A549 (cell line): ENCODE measurements at regions not wholly inside any gene's neighbourhood (a gene's known extent, or its start where the extent isn't known, plus 50 kb on each side); places are given as distances from the start of the nearest gene placed in this dataset.

Experiments
- ATAC-seq, 2 experiments: fragments of 200-7000 bp in 1 of 2; fragments of >200 bp in 1 of 2; cut with Nextera tagmentation in 1 of 2; cut with Tn5 transposase in 1 of 2; 3 replicates each; pipeline versions ENCODE4 v1.8.0 to v1.9.1; 2018 to 2020; ENCODE audit warnings: mild to moderate bottlenecking in 1 of 2, moderate library complexity in 1 of 2
- CTCF ChIA-PET: fragments of 300-600 bp; sonication (Branson Sonifier 250); formaldehyde crosslinking; extraction: SDS; loops from one replicate; lab custom pipeline; 2021; ENCODE audit warnings: antibody characterized with exemption, inconsistent platforms; lab: Yijun Ruan, JAX
- POLR2A ChIA-PET: fragments of 350-600 bp; formaldehyde crosslinking; extraction: SDS; loops from one replicate; lab custom pipeline; 2021; ENCODE audit warnings: antibody characterized with exemption, inconsistent platforms; lab: Yijun Ruan, JAX
- DNase-seq, 2 experiments: peaks; one replicate each; pipeline versions ENCODE4 v3.0.0 to v3.0.0-alpha.2; 2011 to 2016; ENCODE audit warnings: low read depth in 1 of 2, low spot score in 1 of 2
- FAIRE-seq: peaks from 2 replicates; lab custom pipeline; 2011; peaks lifted over from hg19 to GRCh38; lab: Jason Lieb, UNC
- H3K27ac ChIP-seq, 2 experiments: fragments of >200 bp; sonication (Bioruptor Twin); formaldehyde crosslinking; 3 replicates each; pipeline ENCODE4 v1.5.1; 2016 to 2017
- H3K4me1 ChIP-seq: fragments of >200 bp; sonication (Bioruptor Twin); formaldehyde crosslinking; 3 replicates; pipeline ENCODE4 v1.6.1; 2016
- H3K4me2 ChIP-seq: fragments of >200 bp; sonication (Bioruptor Twin); formaldehyde crosslinking; 3 replicates; pipeline ENCODE4 v1.6.1; 2016
- H3K4me3 ChIP-seq: fragments of >200 bp; sonication (Bioruptor Twin); formaldehyde crosslinking; 3 replicates; pipeline ENCODE4 v1.5.1; 2016
- H3K9me3 ChIP-seq: fragments of >200 bp; sonication (Bioruptor Twin); formaldehyde crosslinking; 3 replicates; pipeline ENCODE4 v1.6.1; 2016
- CEBPB ChIP-seq, 2 experiments: fragments of >200 bp in 1 of 2; sonication (Bioruptor Twin) in 1 of 2; formaldehyde crosslinking in 1 of 2; IDR thresholded peaks; 2 replicates each; pipeline ENCODE4 v1.6.1; 2012 to 2016
- CHD4 ChIP-seq: fragments of 200-600 bp; sonication (generic); IDR thresholded peaks from 2 replicates; pipeline ENCODE4 v1.6.1; 2016; ENCODE audit warnings: antibody characterized with exemption, mild to moderate bottlenecking, borderline replicate concordance
- EHF ChIP-seq: fragments of 250-450 bp; sonication (Bioruptor Pico); IDR thresholded peaks from 2 replicates; pipeline ENCODE4 v1.5.0; 2020; ENCODE audit warnings: mild to moderate bottlenecking
- EP300 ChIP-seq, 2 experiments: fragments of >200 bp; sonication (Bioruptor Twin); formaldehyde crosslinking; IDR thresholded peaks; 2 replicates in 1 of 2; 3 replicates in 1 of 2; pipeline ENCODE4 v1.6.1; 2016 to 2017
- FOXS1 ChIP-seq: fragments of 250-450 bp; sonication (Bioruptor Pico); IDR thresholded peaks from 2 replicates; pipeline ENCODE4 v1.5.0; 2020; ENCODE audit warnings: mild to moderate bottlenecking, moderate library complexity
- GATA3 ChIP-seq: IDR thresholded peaks from 2 replicates; pipeline ENCODE4 v1.6.1; 2012; ENCODE audit warnings: borderline replicate concordance
- HDAC2 ChIP-seq: fragments of 200-600 bp; sonication (generic); IDR thresholded peaks from 2 replicates; pipeline ENCODE4 v1.6.1; 2016
- HEYL ChIP-seq: fragments of 250-450 bp; sonication (Bioruptor Pico); IDR thresholded peaks from 2 replicates; pipeline ENCODE4 v1.8.0; 2021; ENCODE audit warnings: mild to moderate bottlenecking, moderate library complexity
- HOXB13 ChIP-seq: fragments of 250-450 bp; sonication (Bioruptor Pico); IDR thresholded peaks from 2 replicates; pipeline ENCODE4 v1.5.0; 2020; ENCODE audit warnings: low read depth, mild to moderate bottlenecking, moderate library complexity
- JUN ChIP-seq, 2 experiments: fragments of >200 bp; sonication (Bioruptor Twin); formaldehyde crosslinking; IDR thresholded peaks; 2 replicates in 1 of 2; 3 replicates in 1 of 2; pipeline ENCODE4 v1.6.1; 2016 to 2017
- MAFK ChIP-seq: fragments of 450-650 bp; IDR thresholded peaks from 2 replicates; pipeline ENCODE4 v1.6.1; 2014; ENCODE audit not compliant: partially characterized antibody
- MYC ChIP-seq: IDR thresholded peaks from 2 replicates; pipeline ENCODE4 v1.6.1; 2012; ENCODE audit warnings: mild to moderate bottlenecking, inconsistent platforms, low read length, improper control_type of control experiment, borderline replicate concordance
- POLR2AphosphoS2 ChIP-seq: conservative IDR thresholded peaks from 2 replicates; pipeline ENCODE4 v1.6.1; 2012; ENCODE audit warnings: low read length, improper control_type of control experiment, inconsistent platforms
- RAD21 ChIP-seq, 2 experiments: fragments of >200 bp in 1 of 2; sonication (Bioruptor Twin) in 1 of 2; formaldehyde crosslinking in 1 of 2; IDR thresholded peaks in 1 of 2; conservative IDR thresholded peaks in 1 of 2; 2 replicates in 1 of 2; 3 replicates in 1 of 2; pipeline ENCODE4 v1.6.1; 2012 to 2018; ENCODE audit warnings: inconsistent platforms in 1 of 2
- RARB ChIP-seq: fragments of 250-450 bp; sonication (Bioruptor Pico); IDR thresholded peaks from 2 replicates; pipeline ENCODE4 v1.8.0; 2021; ENCODE audit warnings: mild to moderate bottlenecking, moderate library complexity
- SMC3 ChIP-seq: fragments of >200 bp; sonication (Bioruptor Twin); formaldehyde crosslinking; IDR thresholded peaks from 3 replicates; pipeline ENCODE4 v1.6.1; 2018; ENCODE audit warnings: inconsistent platforms
- TFCP2L1 ChIP-seq: fragments of 250-450 bp; sonication (Bioruptor Pico); IDR thresholded peaks from 2 replicates; pipeline ENCODE4 v1.5.0; 2021; ENCODE audit warnings: mild to moderate bottlenecking
- ZSCAN20 ChIP-seq: fragments of 250-450 bp; sonication (Bioruptor Pico); IDR thresholded peaks from 2 replicates; pipeline ENCODE4 v1.8.0; 2022; ENCODE audit warnings: mild to moderate bottlenecking, moderate library complexity
- WGBS: methylation state at CpG from one replicate; pipeline ENCODE4 v1.1.6; 2017; ENCODE audit errors: missing lambda C conversion rate; 5-methylcytosine and 5-hydroxymethylcytosine counted together
- TF ChIP-seq, protein P1 (sequence below): IDR thresholded peaks from 2 replicates; pipeline ENCODE4 v1.6.1; 2012
- TF ChIP-seq, protein P2 (sequence below): fragments of 450-650 bp; IDR thresholded peaks from 2 replicates; pipeline ENCODE4 v1.6.1; 2014; ENCODE audit warnings: antibody characterized with exemption
- TF ChIP-seq, protein P3 (sequence below): fragments of 250-450 bp; sonication (Bioruptor Pico); IDR thresholded peaks from 2 replicates; pipeline ENCODE4 v1.5.0; 2021; ENCODE audit warnings: mild to moderate bottlenecking, moderate library complexity, borderline replicate concordance

DNA sequence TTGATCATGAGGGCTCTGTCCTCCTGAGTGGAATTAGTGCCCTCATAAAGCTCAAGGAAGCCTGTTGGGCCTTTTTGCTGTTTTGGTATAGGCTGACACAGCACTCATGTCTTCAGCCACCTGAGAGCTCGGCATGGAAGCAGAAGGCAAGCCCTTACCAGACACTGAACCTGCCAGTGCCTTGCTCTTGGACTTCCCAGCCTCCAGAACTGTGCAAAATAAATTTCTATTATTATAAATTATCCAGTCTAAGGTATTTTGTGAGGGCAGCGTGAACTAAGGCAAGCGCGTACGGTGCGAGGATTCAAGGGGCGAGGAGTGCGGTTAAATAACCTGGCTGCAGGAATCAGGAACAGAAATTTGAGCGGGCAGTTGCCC, 281.5 kb upstream of the LYZL1 start:
- ATAC-seq (no peak), DNase-seq (no peak), FAIRE-seq (no peak)
- WGBS = 94% methylated on average over 9 of the region's 9 CpGs
- Histone ChIP-seq H3K27ac (peak overlapping the region in 1 of 2 experiments; percentile 3; a peak in 1 of 6 replicates), H3K4me1 (peaks cover 12% of the 10 kb centered on the region), H3K4me2 (peak overlapping the region; percentile 31; the same call in 2 of the 3 replicates), H3K4me3 (no peak overlapping the region), H3K9me3 (0 out of 3 replicates have a peak, but pooled peaks cover 3% of the 10 kb centered on the region)
- TF ChIP-seq POLR2AphosphoS2 (no peak), HDAC2 (no peak), MAFK (no peak), GATA3 (no peak), HEYL (no peak), ZSCAN20 (CRISPR knock-in tag) (no peak), CHD4 (no peak), EHF (CRISPR knock-in tag) (no peak), SMC3 (no peak), MYC (no peak), JUN (IDR thresholded peaks at IDR 0.05) (no peak), EP300 (IDR thresholded peaks at IDR 0.05) (no peak), HOXB13 (no peak), RARB (CRISPR knock-in tag) (no peak), RAD21 (conservative IDR thresholded peaks at IDR 0.05 in 1 of 2, IDR thresholded peaks at IDR 0.05 in 1 of 2) (no peak)
- TF ChIP-seq, protein P1, sequence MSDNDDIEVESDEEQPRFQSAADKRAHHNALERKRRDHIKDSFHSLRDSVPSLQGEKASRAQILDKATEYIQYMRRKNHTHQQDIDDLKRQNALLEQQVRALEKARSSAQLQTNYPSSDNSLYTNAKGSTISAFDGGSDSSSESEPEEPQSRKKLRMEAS = no peak
- TF ChIP-seq, protein P2, sequence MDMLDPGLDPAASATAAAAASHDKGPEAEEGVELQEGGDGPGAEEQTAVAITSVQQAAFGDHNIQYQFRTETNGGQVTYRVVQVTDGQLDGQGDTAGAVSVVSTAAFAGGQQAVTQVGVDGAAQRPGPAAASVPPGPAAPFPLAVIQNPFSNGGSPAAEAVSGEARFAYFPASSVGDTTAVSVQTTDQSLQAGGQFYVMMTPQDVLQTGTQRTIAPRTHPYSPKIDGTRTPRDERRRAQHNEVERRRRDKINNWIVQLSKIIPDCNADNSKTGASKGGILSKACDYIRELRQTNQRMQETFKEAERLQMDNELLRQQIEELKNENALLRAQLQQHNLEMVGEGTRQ = no peak
- ChIA-PET POLR2A (no interaction called here), CTCF (interaction anchor here (1.6 kb wide), 1 partner anchor 16 kb away, joined by 3 read pairs; no protein-coding TSS in a partner anchor)

DNA sequence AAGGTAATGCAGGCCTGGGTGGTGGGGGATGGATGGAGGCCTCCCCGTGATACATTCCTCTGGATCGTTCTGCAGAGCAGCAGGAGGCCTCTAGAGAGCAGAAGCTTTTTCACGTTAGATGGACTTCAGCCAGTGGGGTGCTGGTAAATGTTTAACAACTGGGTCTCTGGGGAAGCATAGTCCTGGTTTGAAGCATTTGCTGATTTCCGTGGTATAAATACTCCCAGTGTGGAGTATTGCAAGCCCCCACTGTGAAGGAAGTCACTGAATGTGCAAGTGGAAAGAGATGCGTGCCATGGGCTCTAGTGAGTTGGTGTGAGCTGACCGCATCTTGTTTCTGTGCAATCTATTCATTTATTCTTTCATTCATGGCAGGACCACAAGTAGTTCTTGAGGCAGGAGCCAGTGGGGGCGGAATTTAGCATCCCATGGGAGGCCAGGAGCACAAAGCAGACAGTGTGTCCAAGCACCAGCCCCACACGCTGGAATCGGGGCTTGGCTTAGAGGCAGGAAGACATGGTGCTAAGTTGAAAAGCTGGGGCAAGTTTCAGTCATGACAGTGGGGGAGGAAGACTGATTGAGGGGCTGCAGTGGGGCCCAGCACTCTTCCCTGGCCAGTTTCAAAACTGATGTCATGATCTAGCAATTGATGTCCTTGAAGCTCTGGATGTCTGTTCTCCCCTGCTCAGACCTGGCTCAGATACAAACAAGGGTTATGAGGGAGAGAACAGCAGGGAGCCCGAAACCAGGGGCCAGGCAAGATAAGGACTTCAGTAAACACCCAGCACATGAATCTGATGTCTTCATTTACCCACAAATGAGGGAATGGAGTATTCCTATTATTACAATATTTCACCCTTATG, 280.9 kb upstream of the LYZL1 start:
- POLR2A ChIA-PET = no interaction called here
- H3K27ac ChIP-seq = peak overlapping the region; percentile 32 to 61; a peak in 4 of 6 replicates
- ATAC-seq (peak in 1 of 2 experiments; percentile 74; a peak in 3 of 6 replicates), DNase-seq (peak in 1 of 2 experiments; percentile 29), FAIRE-seq (no peak)
- peak overlapping the region; percentile 31; the same call in 2 of the 3 replicates for H3K4me2 ChIP-seq
- H3K9me3 ChIP-seq = 0 out of 3 replicates have a peak, but pooled peaks cover 3% of the 10 kb centered on the region
- no peak for TF ChIP-seq SMC3
- TF ChIP-seq FOXS1 (CRISPR knock-in tag) = no peak
- TF ChIP-seq, protein P3, sequence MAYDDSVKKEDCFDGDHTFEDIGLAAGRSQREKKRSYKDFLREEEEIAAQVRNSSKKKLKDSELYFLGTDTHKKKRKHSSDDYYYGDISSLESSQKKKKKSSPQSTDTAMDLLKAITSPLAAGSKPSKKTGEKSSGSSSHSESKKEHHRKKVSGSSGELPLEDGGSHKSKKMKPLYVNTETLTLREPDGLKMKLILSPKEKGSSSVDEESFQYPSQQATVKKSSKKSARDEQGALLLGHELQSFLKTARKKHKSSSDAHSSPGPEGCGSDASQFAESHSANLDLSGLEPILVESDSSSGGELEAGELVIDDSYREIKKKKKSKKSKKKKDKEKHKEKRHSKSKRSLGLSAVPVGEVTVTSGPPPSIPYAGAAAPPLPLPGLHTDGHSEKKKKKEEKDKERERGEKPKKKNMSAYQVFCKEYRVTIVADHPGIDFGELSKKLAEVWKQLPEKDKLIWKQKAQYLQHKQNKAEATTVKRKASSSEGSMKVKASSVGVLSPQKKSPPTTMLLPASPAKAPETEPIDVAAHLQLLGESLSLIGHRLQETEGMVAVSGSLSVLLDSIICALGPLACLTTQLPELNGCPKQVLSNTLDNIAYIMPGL (CRISPR knock-in tag) = no peak
- TF ChIP-seq EHF (CRISPR knock-in tag) = no peak
- no peak for TF ChIP-seq HEYL
- no peak for TF ChIP-seq RAD21 (conservative IDR thresholded peaks at IDR 0.05 in 1 of 2, IDR thresholded peaks at IDR 0.05 in 1 of 2)
- TF ChIP-seq TFCP2L1 (CRISPR knock-in tag) = no peak
- no peak for TF ChIP-seq CEBPB (IDR thresholded peaks at IDR 0.05)
- CTCF ChIA-PET = interaction anchor here (1.6 kb wide), 1 partner anchor 17 kb away, joined by 3 read pairs; no protein-coding TSS in a partner anchor
- 54% methylated on average over 10 of the region's 10 CpGs for WGBS
- no peak overlapping the region for H3K4me3 ChIP-seq
- H3K4me1 ChIP-seq = peaks cover 12% of the 10 kb centered on the region
